Neural progenitor cell (in vitro differentiated cells): ENCODE measurements at regions not wholly inside any gene's neighbourhood (a gene's known extent, or its start where the extent isn't known, plus 50 kb on each side); places are given as distances from the start of the nearest gene placed in this dataset.

Experiments
- DNase-seq: peaks from one replicate; pipeline ENCODE4 v3.0.0-alpha.2; 2016; ENCODE audit warnings: low spot score
- H2AFZ ChIP-seq: fragments of 200-600 bp; sonication (generic); replicated peaks from 2 replicates; pipeline ENCODE4 v1.6.1; 2016; ENCODE audit warnings: antibody characterized with exemption
- H3F3A ChIP-seq: fragments of 200-600 bp; sonication (generic); 2 replicates; pipeline ENCODE4 v1.6.1; 2016; ENCODE audit warnings: antibody characterized with exemption, low read depth
- H3K27ac ChIP-seq: fragments of 200-600 bp; sonication (generic); 2 replicates; pipeline ENCODE4 v1.5.1; 2016; ENCODE audit warnings: mild to moderate bottlenecking
- H3K27me3 ChIP-seq: fragments of 200-600 bp; sonication (generic); 2 replicates; pipeline ENCODE4 v1.6.1; 2016; ENCODE audit warnings: mild to moderate bottlenecking, moderate library complexity
- H3K36me3 ChIP-seq: fragments of 200-600 bp; sonication (generic); 2 replicates; pipeline ENCODE4 v1.5.1; 2016
- H3K4me1 ChIP-seq: fragments of 200-600 bp; sonication (generic); 2 replicates; pipeline ENCODE4 v1.6.1; 2016; ENCODE audit warnings: mixed run types
- H3K4me2 ChIP-seq: fragments of 200-600 bp; sonication (generic); 2 replicates; pipeline ENCODE4 v1.6.1; 2016
- H3K4me3 ChIP-seq: fragments of 200-600 bp; sonication (generic); 2 replicates; pipeline ENCODE4 v1.5.1; 2016
- H3K79me2 ChIP-seq: fragments of 200-600 bp; sonication (generic); 2 replicates; pipeline ENCODE4 v1.6.1; 2016; ENCODE audit warnings: low read depth
- H3K9ac ChIP-seq: fragments of 200-600 bp; sonication (generic); 2 replicates; pipeline ENCODE4 v1.6.1; 2016
- H3K9me3 ChIP-seq: fragments of 200-600 bp; sonication (generic); 2 replicates; pipeline ENCODE4 v1.5.1; 2016; ENCODE audit warnings: low read depth
- H4K20me1 ChIP-seq: fragments of 200-600 bp; sonication (generic); 2 replicates; pipeline ENCODE4 v1.6.1; 2016; ENCODE audit warnings: low read depth
- H3K27ac Mint-ChIP-seq: 3 replicates; pipeline ENCODE4 v1.8.0; 2021; ENCODE audit warnings: mixed read lengths
- H3K27me3 Mint-ChIP-seq: 2 replicates; pipeline ENCODE4 v1.8.0; 2022; ENCODE audit warnings: low read depth, mild to moderate bottlenecking, inconsistent platforms, moderate library complexity, mixed read lengths; ENCODE audit not compliant: insufficient read depth
- H3K36me3 Mint-ChIP-seq: 3 replicates; pipeline ENCODE4 v1.8.0; 2021; ENCODE audit warnings: mixed read lengths
- H3K4me1 Mint-ChIP-seq: 3 replicates; pipeline ENCODE4 v1.8.0; 2021; ENCODE audit warnings: mixed read lengths
- H3K4me3 Mint-ChIP-seq: 3 replicates; pipeline ENCODE4 v1.8.0; 2021; ENCODE audit warnings: mild to moderate bottlenecking, moderate library complexity, mixed read lengths
- H3K9me3 Mint-ChIP-seq: 3 replicates; pipeline ENCODE4 v1.8.0; 2020; ENCODE audit warnings: mixed read lengths
- CTCF ChIP-seq: fragments of 200-600 bp; sonication (generic); IDR thresholded peaks from 2 replicates; pipeline ENCODE4 v1.5.1; 2017; ENCODE audit warnings: antibody characterized with exemption, mild to moderate bottlenecking
- EZH2 ChIP-seq: fragments of 200-600 bp; sonication (generic); IDR thresholded peaks from 2 replicates; pipeline ENCODE4 v1.6.1; 2017; ENCODE audit warnings: antibody characterized with exemption, mild to moderate bottlenecking, moderate library complexity
- EZH2phosphoT487 ChIP-seq: fragments of 200-600 bp; sonication (generic); IDR thresholded peaks from 2 replicates; pipeline ENCODE4 v1.6.1; 2017; ENCODE audit warnings: antibody characterized with exemption

DNA sequence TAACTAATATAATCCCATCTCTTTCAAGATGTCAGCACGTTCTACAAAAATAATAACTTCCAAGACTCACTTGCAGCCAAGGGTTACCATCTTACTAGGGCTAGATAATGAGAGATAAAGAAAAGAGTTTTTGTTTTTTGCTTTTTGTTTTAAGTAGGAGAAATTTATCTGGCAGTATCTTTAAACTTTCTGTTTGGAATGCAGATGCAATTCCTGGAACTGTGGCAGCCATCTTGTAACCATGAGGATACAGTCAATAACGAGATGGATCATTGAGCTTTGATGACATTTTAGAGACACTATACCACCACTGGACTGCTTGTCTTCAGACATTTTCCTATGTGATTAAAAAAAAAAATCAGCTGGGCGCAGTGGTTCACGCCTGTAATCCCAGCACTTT is 171.2 kb upstream of the ARID2 start:
- Histone ChIP-seq H3K4me3 (no peak overlapping the region), H3F3A (no peaks in the 10 kb centered on the region), H3K27me3 (no peaks in the 10 kb centered on the region), H3K9ac (no peak overlapping the region), H3K79me2 (no peaks in the 10 kb centered on the region), H3K27ac (no peak overlapping the region), H3K4me2 (no peak overlapping the region), H3K9me3 (no peaks in the 10 kb centered on the region), H4K20me1 (no peaks in the 10 kb centered on the region), H2AFZ (no peak overlapping the region), H3K4me1 (no peaks in the 10 kb centered on the region), H3K36me3 (no peaks in the 10 kb centered on the region)
- TF ChIP-seq CTCF, result no peak
- peaks cover 3% of the 10 kb centered on the region for H3K9me3 Mint-ChIP-seq
- no peaks in the 10 kb centered on the region for H3K27me3 Mint-ChIP-seq
- no peak for DNase-seq
- H3K4me1 Mint-ChIP-seq, result no peaks in the 10 kb centered on the region
- H3K4me3 Mint-ChIP-seq, result no peak overlapping the region
- no peaks in the 10 kb centered on the region for H3K36me3 Mint-ChIP-seq
- H3K27ac Mint-ChIP-seq, result no peak overlapping the region

DNA sequence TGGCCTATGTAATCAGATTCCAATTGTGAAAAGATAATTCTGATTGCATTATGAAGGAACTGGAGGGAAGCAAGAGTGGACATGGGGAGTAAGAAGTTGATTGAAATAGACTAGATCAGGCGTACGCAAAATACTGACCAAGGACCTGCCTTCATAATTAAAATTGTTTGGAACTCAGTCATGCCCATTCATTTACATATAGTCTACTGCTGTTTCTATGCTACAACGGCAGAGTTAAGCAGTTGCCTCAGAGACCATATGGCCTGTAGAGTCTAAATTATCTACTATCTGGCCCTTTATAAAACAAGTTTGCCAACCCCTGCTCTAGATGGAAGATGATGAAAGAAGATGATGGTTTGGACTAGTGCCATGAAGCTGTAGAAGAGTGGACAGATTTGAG is 170.0 kb upstream of the ARID2 start:
- no peaks in the 10 kb centered on the region for H3K4me1 Mint-ChIP-seq
- Histone ChIP-seq H3K4me3 (no peak overlapping the region), H4K20me1 (no peaks in the 10 kb centered on the region), H3K27me3 (no peaks in the 10 kb centered on the region), H3K27ac (no peak overlapping the region), H2AFZ (no peak overlapping the region), H3K36me3 (no peaks in the 10 kb centered on the region), H3K79me2 (no peaks in the 10 kb centered on the region), H3K9me3 (no peaks in the 10 kb centered on the region), H3K9ac (no peak overlapping the region), H3K4me2 (no peak overlapping the region), H3K4me1 (no peaks in the 10 kb centered on the region), H3F3A (no peaks in the 10 kb centered on the region)
- no peaks in the 10 kb centered on the region for H3K27me3 Mint-ChIP-seq
- no peak overlapping the region for H3K4me3 Mint-ChIP-seq
- H3K27ac Mint-ChIP-seq, result no peak overlapping the region
- TF ChIP-seq CTCF, result no peak
- no peak for TF ChIP-seq EZH2phosphoT487
- TF ChIP-seq EZH2, result no peak
- no peaks in the 10 kb centered on the region for H3K36me3 Mint-ChIP-seq
- peaks cover 3% of the 10 kb centered on the region for H3K9me3 Mint-ChIP-seq
- no peak for DNase-seq

DNA sequence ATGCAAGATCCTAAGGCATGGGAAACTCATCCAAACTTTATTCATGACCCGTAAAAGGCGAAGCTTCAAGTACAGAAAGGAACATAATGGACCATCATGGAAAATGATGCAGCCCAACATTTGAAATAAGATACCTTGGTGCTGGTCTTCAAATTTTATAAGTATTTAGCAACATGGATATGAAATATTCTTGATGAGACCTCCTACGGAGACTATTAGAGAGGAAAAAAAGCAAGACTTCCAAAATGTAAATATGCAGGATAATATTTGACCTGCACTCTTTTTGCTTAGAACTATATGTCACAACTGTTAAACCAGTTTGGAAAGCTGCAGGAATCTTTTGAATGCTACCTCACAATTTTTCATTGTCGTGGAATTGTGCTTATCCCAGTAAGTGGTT is 168.8 kb upstream of the ARID2 start:
- H3K4me2 ChIP-seq, result no peak overlapping the region
- no peaks in the 10 kb centered on the region for H3K27me3 Mint-ChIP-seq
- H3K36me3 ChIP-seq, result no peaks in the 10 kb centered on the region
- TF ChIP-seq EZH2 (no peak), EZH2phosphoT487 (no peak), CTCF (no peak)
- H2AFZ ChIP-seq, result no peak overlapping the region
- no peaks in the 10 kb centered on the region for H3K4me1 Mint-ChIP-seq
- no peaks in the 10 kb centered on the region for H3F3A ChIP-seq
- H3K9me3 ChIP-seq, result no peaks in the 10 kb centered on the region
- DNase-seq, result no peak
- H3K27me3 ChIP-seq, result no peaks in the 10 kb centered on the region
- H3K9me3 Mint-ChIP-seq, result peaks cover 3% of the 10 kb centered on the region
- no peaks in the 10 kb centered on the region for H3K4me1 ChIP-seq
- H4K20me1 ChIP-seq, result no peaks in the 10 kb centered on the region
- H3K4me3 Mint-ChIP-seq, result no peak overlapping the region
- no peak overlapping the region for H3K9ac ChIP-seq
- no peaks in the 10 kb centered on the region for H3K79me2 ChIP-seq
- H3K36me3 Mint-ChIP-seq, result no peaks in the 10 kb centered on the region
- H3K27ac ChIP-seq, result no peak overlapping the region
- no peak overlapping the region for H3K4me3 ChIP-seq
- no peak overlapping the region for H3K27ac Mint-ChIP-seq

DNA sequence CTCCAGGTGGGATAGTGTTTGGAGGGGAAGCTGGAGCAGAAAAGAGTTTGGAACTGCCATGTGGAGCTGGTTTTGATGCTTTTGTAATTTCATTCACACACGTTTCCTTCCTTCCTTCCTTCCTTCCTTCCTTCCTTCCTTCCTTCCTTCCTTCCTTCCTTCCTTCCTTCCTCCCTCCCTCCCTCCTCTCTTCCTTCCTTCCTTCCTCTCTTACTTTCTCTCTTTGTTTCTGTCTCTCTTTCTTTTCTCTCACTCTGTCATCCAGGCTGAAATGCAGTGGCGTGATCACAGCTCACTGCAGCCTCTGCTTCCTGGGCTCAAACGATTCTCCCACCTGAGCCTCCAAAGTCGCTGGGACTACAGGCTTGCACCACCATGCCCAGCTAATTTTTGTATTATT is 168.0 kb upstream of the ARID2 start:
- TF ChIP-seq EZH2phosphoT487, result no peak
- no peak for TF ChIP-seq EZH2
- no peak for TF ChIP-seq CTCF
- Mint-ChIP-seq H3K27me3 (no peaks in the 10 kb centered on the region), H3K4me3 (no peak overlapping the region), H3K9me3 (peaks cover 3% of the 10 kb centered on the region), H3K36me3 (no peaks in the 10 kb centered on the region), H3K4me1 (no peaks in the 10 kb centered on the region), H3K27ac (no peak overlapping the region)
- H3K27me3 ChIP-seq, result no peaks in the 10 kb centered on the region
- H3K4me3 ChIP-seq, result no peak overlapping the region
- no peak overlapping the region for H3K27ac ChIP-seq
- no peaks in the 10 kb centered on the region for H3K36me3 ChIP-seq
- DNase-seq, result no peak
- no peaks in the 10 kb centered on the region for H3K9me3 ChIP-seq
- no peak overlapping the region for H2AFZ ChIP-seq
- H3F3A ChIP-seq, result no peaks in the 10 kb centered on the region
- H3K4me2 ChIP-seq, result no peak overlapping the region
- H3K9ac ChIP-seq, result no peak overlapping the region
- H3K79me2 ChIP-seq, result no peaks in the 10 kb centered on the region
- no peaks in the 10 kb centered on the region for H3K4me1 ChIP-seq
- no peaks in the 10 kb centered on the region for H4K20me1 ChIP-seq
